ENCODE measurements at regions not wholly inside any gene's neighbourhood (a gene's known extent, or its start where the extent isn't known, plus 50 kb on each side); places are given as distances from the start of the nearest gene placed in this dataset.

DNA sequence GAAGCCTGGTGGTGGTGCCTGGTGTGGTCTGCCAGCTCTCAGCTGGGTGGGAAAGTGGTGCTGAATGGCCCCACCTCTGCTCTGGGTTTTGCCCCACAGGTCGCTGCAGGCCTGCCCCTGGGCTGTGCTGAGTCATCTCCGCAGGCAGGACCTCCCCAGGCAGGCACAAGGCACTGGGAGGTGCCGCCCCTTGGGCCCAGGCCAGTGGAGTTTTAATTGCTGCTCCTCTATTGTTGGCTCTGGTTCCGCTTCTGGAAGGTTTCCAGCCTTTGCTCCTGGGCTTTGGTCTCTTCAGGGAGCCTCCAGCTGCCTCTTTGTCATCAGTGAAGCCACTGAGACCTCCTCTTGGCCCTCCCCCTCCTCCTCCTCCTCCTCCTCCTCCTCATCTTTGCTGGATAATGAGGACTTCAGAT is 180.3 kb upstream of the GRB10 start:
- TF ChIP-seq, protein P1, sequence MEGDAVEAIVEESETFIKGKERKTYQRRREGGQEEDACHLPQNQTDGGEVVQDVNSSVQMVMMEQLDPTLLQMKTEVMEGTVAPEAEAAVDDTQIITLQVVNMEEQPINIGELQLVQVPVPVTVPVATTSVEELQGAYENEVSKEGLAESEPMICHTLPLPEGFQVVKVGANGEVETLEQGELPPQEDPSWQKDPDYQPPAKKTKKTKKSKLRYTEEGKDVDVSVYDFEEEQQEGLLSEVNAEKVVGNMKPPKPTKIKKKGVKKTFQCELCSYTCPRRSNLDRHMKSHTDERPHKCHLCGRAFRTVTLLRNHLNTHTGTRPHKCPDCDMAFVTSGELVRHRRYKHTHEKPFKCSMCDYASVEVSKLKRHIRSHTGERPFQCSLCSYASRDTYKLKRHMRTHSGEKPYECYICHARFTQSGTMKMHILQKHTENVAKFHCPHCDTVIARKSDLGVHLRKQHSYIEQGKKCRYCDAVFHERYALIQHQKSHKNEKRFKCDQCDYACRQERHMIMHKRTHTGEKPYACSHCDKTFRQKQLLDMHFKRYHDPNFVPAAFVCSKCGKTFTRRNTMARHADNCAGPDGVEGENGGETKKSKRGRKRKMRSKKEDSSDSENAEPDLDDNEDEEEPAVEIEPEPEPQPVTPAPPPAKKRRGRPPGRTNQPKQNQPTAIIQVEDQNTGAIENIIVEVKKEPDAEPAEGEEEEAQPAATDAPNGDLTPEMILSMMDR (conservative IDR thresholded peaks at IDR 0.05; ENCODE audit: low read depth, low read length), result no peak
- Histone ChIP-seq H3K27me3 (ENCODE audit: insufficient read depth, low read depth) (no peaks in the 10 kb centered on the region), H3K9ac (no peak overlapping the region), H3K4me3 (IDR thresholded peaks at IDR 0.05; ENCODE audit: insufficient read depth, low read depth, low read length) (no peak overlapping the region), H3K4me1 (ENCODE audit: low read depth, poor library complexity, severe bottlenecking) (no peaks in the 10 kb centered on the region), H3K4me2 (no peak overlapping the region), H3K79me2 (ENCODE audit: insufficient read depth, low read depth) (no peaks in the 10 kb centered on the region), H2AFZ (ENCODE audit: low read depth) (no peak overlapping the region; the same call in 1 of the 2 replicates), H4K20me1 (ENCODE audit: insufficient read depth) (no peaks in the 10 kb centered on the region), H3K36me3 (ENCODE audit: insufficient read depth) (no peaks in the 10 kb centered on the region), H3K27ac (no peak overlapping the region)

DNA sequence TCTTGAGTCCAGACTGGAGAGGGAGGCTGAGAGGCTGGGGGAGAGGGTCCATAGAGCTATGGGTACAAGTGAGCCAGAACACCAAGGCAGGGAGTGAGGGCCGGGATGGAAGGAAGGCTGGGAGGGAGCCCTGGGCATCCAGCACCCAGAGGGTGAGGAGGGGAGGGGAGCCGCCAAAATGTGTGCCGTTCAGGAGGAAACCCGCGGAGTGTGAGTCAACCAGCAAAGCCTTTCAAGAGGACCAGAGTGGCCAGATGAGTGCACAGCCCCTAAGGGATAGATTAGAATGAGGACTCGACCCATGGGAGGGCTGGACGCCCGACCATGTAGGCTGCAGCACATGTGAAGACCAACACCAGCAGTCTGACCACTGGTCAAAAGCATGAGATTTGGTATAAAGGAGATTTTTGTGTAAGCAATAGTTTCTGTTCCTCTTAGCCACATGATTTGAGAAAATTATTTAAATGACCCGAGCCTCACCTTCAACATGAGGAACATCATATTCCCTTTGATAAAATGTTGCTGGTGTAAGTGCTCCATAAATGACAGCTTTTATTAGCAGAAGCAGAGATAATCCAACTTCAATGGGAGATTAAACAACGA is 179.7 kb upstream of the GRB10 start:
- no peak overlapping the region for H3K4me2 ChIP-seq
- H2AFZ ChIP-seq (ENCODE audit: low read depth), result no peak overlapping the region
- no peaks in the 10 kb centered on the region for H4K20me1 ChIP-seq (ENCODE audit: insufficient read depth)
- H3K27ac ChIP-seq, result no peak overlapping the region
- no peaks in the 10 kb centered on the region for H3K4me1 ChIP-seq (ENCODE audit: low read depth, poor library complexity, severe bottlenecking)
- TF ChIP-seq, protein P1 (conservative IDR thresholded peaks at IDR 0.05; ENCODE audit: low read depth, low read length), result no peak
- H3K9ac ChIP-seq, result no peak overlapping the region
- no peaks in the 10 kb centered on the region for H3K79me2 ChIP-seq (ENCODE audit: insufficient read depth, low read depth)
- no peak overlapping the region for H3K4me3 ChIP-seq (IDR thresholded peaks at IDR 0.05; ENCODE audit: insufficient read depth, low read depth, low read length)
- H3K27me3 ChIP-seq (ENCODE audit: insufficient read depth, low read depth), result no peaks in the 10 kb centered on the region
- H3K36me3 ChIP-seq (ENCODE audit: insufficient read depth), result no peaks in the 10 kb centered on the region

DNA sequence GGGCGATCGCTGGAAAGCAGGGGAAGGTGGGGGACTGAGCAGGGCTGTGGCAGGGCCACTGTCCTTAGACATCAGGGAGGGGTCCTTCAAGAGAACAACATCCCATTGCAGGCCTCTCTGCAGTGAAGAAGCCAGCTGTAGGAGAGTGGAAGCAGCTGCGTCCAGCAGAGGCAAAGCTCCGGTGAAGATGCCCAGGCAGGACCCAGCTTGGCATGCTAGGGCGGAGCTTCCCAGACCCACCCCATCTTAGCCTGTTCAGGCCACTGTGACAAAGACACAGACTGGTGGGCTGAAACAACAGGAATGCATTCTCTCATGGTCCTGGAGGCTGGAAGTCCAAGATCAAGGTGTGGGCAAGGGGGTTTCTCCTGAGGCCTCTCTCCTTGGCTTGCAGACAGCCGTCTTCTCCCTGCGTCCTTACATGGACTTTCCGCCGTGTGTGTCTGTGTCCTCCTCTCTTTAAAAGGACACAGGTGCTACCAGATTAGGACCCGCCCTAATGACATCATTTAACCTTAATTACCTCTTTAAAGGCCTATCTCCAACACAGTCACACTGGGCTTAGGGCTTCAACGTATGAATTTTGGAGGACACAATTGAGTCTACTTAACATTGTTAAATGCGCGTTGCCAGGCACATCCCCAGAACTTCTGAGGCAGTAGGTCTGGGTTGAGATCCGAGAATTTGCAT is 178.1 kb upstream of the GRB10 start:
- no peaks in the 10 kb centered on the region for H3K79me2 ChIP-seq (ENCODE audit: insufficient read depth, low read depth)
- H2AFZ ChIP-seq (ENCODE audit: low read depth), result no peak overlapping the region
- no peaks in the 10 kb centered on the region for H3K36me3 ChIP-seq (ENCODE audit: insufficient read depth)
- TF ChIP-seq, protein P1 (conservative IDR thresholded peaks at IDR 0.05; ENCODE audit: low read depth, low read length), result no peak
- H4K20me1 ChIP-seq (ENCODE audit: insufficient read depth), result no peaks in the 10 kb centered on the region
- H3K27me3 ChIP-seq (ENCODE audit: insufficient read depth, low read depth), result no peaks in the 10 kb centered on the region
- no peak overlapping the region for H3K9ac ChIP-seq
- H3K27ac ChIP-seq, result no peak overlapping the region
- H3K4me2 ChIP-seq, result no peak overlapping the region
- no peaks in the 10 kb centered on the region for H3K4me1 ChIP-seq (ENCODE audit: low read depth, poor library complexity, severe bottlenecking)
- no peak overlapping the region for H3K4me3 ChIP-seq (IDR thresholded peaks at IDR 0.05; ENCODE audit: insufficient read depth, low read depth, low read length)

GRCh38 chr7:50959991-50960390 is 177.3 kb upstream of the GRB10 start:
- Histone ChIP-seq H3K27ac (no peak overlapping the region), H3K27me3 (ENCODE audit: insufficient read depth, low read depth) (no peaks in the 10 kb centered on the region), H4K20me1 (ENCODE audit: insufficient read depth) (no peaks in the 10 kb centered on the region), H3K4me3 (IDR thresholded peaks at IDR 0.05; ENCODE audit: insufficient read depth, low read depth, low read length) (no peak overlapping the region), H2AFZ (ENCODE audit: low read depth) (no peak overlapping the region), H3K4me2 (no peak overlapping the region), H3K9ac (no peak overlapping the region), H3K4me1 (ENCODE audit: low read depth, poor library complexity, severe bottlenecking) (no peaks in the 10 kb centered on the region), H3K79me2 (ENCODE audit: insufficient read depth, low read depth) (no peaks in the 10 kb centered on the region), H3K36me3 (ENCODE audit: insufficient read depth) (no peaks in the 10 kb centered on the region)
- TF ChIP-seq, protein P1 (conservative IDR thresholded peaks at IDR 0.05; ENCODE audit: low read depth, low read length), result no peak
